SJCRH30 (cell line): ENCODE measurements at regions not wholly inside any gene's neighbourhood (a gene's known extent, or its start where the extent isn't known, plus 50 kb on each side); places are given as distances from the start of the nearest gene placed in this dataset.
A peak's percentile ranks its signal among the peaks of the same experiment; 100 is the strongest.

ENCODE experiments used
- DNase-seq, 2 experiments: peaks; one replicate each; pipeline ENCODE4 v3.0.0-alpha.2; 2015 to 2020
- H3K27ac ChIP-seq: fragments of 250-450 bp; sonication (Bioruptor Pico); 2 replicates; pipeline ENCODE4 v1.5.1; 2020; ENCODE audit warnings: mild to moderate bottlenecking, moderate library complexity
- H3K27me3 ChIP-seq: fragments of 250-450 bp; sonication (Bioruptor Pico); 2 replicates; pipeline ENCODE4 v1.5.1; 2020; ENCODE audit warnings: mild to moderate bottlenecking, moderate library complexity
- H3K36me3 ChIP-seq: fragments of 250-450 bp; sonication (Bioruptor Pico); 2 replicates; pipeline ENCODE4 v1.5.1; 2020; ENCODE audit warnings: mild to moderate bottlenecking, moderate library complexity
- H3K4me1 ChIP-seq: fragments of 250-450 bp; sonication (Bioruptor Pico); 2 replicates; pipeline ENCODE4 v1.5.1; 2020; ENCODE audit warnings: mild to moderate bottlenecking, moderate library complexity
- H3K4me3 ChIP-seq: fragments of 250-450 bp; sonication (Bioruptor Pico); 2 replicates; pipeline ENCODE4 v1.5.1; 2020; ENCODE audit warnings: mild to moderate bottlenecking, moderate library complexity
- H3K9me3 ChIP-seq: fragments of 250-450 bp; sonication (Bioruptor Pico); replicated peaks from 2 replicates; pipeline ENCODE4 v1.5.1; 2020; ENCODE audit warnings: mild to moderate bottlenecking, moderate library complexity

DNA sequence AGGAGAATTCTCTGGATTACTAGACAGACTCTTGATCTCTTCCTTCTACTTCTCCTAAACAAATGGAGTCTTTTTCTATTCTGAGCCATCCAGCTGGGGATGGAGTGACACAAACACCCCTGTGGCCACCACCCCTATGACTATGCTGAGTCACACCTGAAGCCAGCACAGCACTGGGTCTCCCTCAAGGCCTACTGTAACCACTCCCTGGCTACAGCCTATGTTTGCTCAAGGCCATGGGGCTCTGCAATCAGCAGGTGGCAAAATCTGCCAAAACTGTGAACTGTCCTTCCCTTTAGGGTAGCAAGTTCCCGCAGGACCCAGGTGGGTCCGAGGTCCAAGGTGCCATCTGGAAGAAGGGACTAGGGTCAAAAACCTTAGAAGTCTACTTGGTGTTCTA, 132.3 kb downstream of the TINAG start:
- no peak for DNase-seq
- no peak overlapping the region for H3K4me3 ChIP-seq

DNA sequence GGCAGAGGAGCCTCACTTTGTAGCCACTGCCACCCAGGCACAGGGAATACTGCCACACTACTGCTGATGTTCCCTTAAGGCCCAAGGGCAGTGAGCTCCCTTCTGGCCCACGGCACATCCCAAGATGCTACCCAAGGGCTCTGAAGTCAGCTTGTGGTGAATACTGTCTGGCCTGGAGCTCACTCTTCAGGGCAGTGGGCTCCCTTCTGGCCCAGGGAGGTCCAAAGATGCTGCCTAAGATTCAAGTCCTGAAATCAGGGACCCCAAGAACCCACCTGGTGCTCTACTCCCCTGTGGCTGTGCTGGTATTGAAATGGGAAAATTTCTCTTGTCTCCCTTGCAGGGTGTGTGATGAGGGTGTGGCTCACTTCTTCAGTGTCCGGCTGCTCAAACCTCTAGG, 132.8 kb downstream of the TINAG start:
- no peak for DNase-seq
- Histone ChIP-seq H3K27ac (no peak overlapping the region), H3K9me3 (no peaks in the 10 kb centered on the region), H3K4me3 (no peak overlapping the region), H3K27me3 (no peaks in the 10 kb centered on the region), H3K4me1 (no peaks in the 10 kb centered on the region), H3K36me3 (no peaks in the 10 kb centered on the region)

More for the DNA sequence above, 132.3 kb downstream of the TINAG start:
- Histone ChIP-seq H3K27ac (no peak overlapping the region), H3K4me1 (no peaks in the 10 kb centered on the region), H3K36me3 (no peaks in the 10 kb centered on the region), H3K27me3 (no peaks in the 10 kb centered on the region), H3K9me3 (no peaks in the 10 kb centered on the region)

DNA sequence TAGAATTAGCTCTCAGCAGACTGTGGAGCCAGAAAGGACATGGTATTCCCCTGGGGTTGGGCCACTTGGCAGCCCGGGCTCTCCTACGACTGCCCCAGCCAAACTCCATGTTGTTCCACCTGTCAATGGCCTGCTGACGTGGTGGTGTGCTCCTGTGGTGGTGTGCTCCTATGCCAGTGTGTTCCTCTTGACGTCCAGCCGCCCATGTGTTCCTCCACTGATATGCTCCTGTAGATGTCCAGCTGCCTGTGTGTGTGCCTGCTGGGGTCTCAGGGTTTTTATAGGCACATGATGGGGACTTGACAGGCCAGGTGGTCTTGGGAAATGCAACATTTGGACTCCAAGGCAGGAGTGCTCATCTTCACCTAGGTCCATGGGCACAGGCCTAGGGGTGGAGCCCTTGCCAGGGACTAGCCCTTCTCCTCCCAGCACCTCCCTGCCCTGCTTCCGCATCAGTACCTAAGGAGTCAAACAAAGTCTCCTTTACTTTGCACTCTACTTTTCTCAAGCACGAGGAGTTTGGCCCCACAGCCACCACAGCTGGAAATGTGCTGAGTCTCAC, 133.5 kb downstream of the TINAG start:
- no peak overlapping the region for H3K27ac ChIP-seq

DNA sequence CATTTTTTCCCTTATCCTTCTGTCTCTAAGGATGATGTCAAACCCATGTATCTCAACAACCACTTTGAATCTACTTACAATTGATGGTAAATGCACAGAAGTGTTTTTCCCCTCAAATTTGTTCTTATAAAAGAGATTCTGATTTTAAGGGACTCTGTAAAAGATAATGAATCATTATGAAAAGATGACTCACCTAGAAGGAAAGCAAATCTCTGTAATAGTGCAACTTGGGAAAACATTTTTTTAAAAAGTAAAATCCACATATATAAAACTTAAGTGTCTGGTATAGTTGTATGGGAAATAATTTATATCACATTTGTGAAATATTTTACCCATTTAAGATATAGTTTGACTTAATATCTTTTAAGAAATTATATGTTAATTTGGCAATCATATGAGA, 137.0 kb downstream of the TINAG start:
- H3K9me3 ChIP-seq: no peaks in the 10 kb centered on the region
- no peak for DNase-seq
- H3K4me3 ChIP-seq: no peak overlapping the region

More for the DNA sequence above, 133.5 kb downstream of the TINAG start:
- Histone ChIP-seq H3K9me3 (no peaks in the 10 kb centered on the region), H3K27me3 (no peaks in the 10 kb centered on the region), H3K4me3 (no peak overlapping the region), H3K36me3 (no peaks in the 10 kb centered on the region), H3K4me1 (no peaks in the 10 kb centered on the region)
- DNase-seq: no peak

DNA sequence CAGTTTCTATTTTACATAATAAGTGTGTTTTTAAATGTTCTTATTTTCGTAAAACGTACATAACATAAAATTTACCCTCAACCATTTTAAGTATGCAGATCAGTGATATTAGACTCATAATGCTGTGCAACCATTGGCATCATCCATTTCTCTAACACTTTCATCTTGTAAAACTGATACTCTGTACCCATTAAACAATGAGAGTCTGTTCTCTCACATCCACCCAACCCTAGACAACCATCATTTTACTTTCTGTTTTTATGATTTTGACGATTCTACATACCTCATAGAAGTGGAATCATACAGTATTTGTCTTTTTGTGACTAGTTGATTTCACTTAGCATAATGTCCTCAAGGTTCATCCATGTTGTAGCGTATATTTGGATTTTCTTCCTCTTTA, 140.4 kb downstream of the TINAG start:
- Histone ChIP-seq H3K27me3 (no peaks in the 10 kb centered on the region), H3K4me3 (no peak overlapping the region), H3K36me3 (no peaks in the 10 kb centered on the region), H3K4me1 (no peaks in the 10 kb centered on the region), H3K9me3 (no peaks in the 10 kb centered on the region), H3K27ac (no peak overlapping the region)
- DNase-seq: no peak

More for the DNA sequence above, 137.0 kb downstream of the TINAG start:
- Histone ChIP-seq H3K27ac (no peak overlapping the region), H3K4me1 (no peaks in the 10 kb centered on the region), H3K36me3 (no peaks in the 10 kb centered on the region), H3K27me3 (no peaks in the 10 kb centered on the region)

DNA sequence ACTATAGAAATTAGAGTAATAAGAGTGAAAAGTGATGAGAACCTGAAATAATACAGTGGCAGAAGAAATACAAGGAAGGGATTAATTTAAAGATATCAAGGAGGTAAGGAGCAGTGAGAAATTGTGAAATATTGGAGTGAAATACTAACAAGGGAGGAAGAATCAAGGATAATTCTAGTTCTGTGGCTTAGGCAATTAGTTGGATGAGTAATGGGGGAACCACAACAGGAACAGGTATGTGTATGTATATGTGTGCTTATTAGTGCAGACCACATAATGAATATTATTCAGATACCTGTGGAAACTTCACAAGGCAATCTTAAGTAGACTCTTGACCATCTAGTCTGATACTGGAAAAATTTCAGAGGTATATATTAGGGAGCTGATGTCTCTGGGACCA, 143.3 kb downstream of the TINAG start:
- H3K9me3 ChIP-seq: no peaks in the 10 kb centered on the region
- no peak overlapping the region for H3K27ac ChIP-seq
- no peak overlapping the region for H3K4me3 ChIP-seq
- DNase-seq: no peak
- H3K4me1 ChIP-seq: no peaks in the 10 kb centered on the region
- no peaks in the 10 kb centered on the region for H3K36me3 ChIP-seq
- no peaks in the 10 kb centered on the region for H3K27me3 ChIP-seq

DNA sequence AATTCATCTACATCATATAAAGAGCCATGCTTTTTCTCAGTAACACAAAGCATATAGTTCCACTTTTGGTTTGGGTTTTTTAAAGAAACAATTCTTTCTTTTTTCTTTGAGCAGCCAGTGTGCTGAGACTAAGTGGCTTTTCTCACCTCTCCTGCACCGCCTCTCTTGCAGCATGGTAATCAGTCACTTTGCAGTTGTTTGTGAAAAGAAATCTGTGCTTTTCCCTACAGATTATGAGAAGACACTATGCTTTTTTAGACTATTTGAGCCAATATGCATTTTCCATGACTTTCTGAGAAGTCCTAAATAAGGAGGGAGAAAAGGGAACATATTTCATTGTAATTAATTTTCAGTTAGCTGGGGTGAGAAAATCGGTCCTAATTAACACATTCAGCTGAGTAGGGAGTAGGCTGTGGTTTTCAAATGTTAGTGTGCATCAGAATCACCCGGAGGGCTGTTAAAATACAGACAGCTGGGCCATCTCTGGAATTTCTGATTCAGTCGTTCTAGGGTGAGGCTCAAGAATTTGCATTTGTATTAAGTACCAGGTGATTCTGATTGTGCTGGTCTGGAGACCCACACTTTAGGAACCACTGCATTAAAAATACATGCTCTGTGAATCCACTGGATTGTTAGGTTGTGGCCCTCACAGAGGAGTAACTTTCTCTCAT, 155.2 kb downstream of the TINAG start:
- Histone ChIP-seq H3K27me3 (no peaks in the 10 kb centered on the region), H3K36me3 (no peaks in the 10 kb centered on the region), H3K4me1 (no peaks in the 10 kb centered on the region), H3K27ac (no peak overlapping the region), H3K4me3 (no peak overlapping the region), H3K9me3 (no peaks in the 10 kb centered on the region)
- no peak for DNase-seq

DNA sequence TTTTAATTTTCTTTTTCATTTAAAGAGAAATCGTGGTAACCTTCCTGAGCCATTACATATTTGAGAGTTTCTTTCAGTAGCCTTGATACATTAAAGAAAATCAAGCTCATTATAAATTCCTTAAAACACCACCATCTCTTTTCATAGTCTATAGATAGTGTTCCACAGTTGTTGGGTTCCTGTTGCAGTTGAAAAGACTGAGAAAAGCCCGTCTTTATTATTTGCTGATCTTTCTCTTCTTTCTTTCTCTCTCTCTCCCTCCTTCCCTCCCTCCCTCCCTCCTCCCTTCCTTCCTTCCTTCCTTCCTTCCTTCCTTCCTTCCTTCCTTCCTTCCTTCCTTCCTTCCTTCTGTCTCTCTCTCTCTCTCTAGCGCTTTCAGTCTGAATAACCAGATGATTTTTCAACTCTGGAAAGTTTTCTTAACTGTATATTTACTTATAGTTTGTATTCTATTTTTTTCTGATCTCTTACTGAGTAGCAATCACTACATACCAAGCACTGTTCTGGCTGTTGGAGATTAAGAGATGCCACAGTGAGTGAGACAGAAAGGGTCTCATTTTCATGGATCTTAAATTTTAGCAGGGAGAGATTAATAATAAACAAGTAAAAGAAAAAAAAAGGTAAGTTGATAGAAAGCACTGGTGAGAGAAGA, 157.5 kb downstream of the TINAG start:
- Histone ChIP-seq H3K36me3 (no peaks in the 10 kb centered on the region), H3K27me3 (no peaks in the 10 kb centered on the region), H3K9me3 (no peaks in the 10 kb centered on the region), H3K4me3 (no peak overlapping the region), H3K4me1 (no peaks in the 10 kb centered on the region), H3K27ac (no peak overlapping the region)
- no peak for DNase-seq

DNA sequence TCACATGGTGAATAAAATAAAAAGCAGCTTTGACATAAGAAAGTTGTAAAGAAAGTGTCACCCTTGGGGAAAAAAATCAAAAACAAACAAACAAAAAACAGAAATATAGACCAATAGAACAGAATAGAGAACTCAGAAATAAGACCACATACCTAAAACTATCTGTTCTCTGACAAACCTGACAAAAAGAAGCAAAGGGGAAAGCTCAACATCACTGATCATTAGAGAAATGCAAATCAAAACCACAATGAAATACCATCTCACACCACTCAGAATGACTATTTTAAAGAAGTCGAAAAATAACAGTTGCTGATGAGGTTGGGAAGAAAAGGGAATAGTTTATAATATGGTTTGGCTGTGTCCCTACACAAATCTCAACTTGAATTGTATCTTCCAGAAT, 159.1 kb downstream of the TINAG start:
- no peak overlapping the region for H3K4me3 ChIP-seq
- no peaks in the 10 kb centered on the region for H3K9me3 ChIP-seq
- H3K27ac ChIP-seq: no peak overlapping the region
- no peak for DNase-seq
- H3K36me3 ChIP-seq: no peaks in the 10 kb centered on the region
- no peaks in the 10 kb centered on the region for H3K4me1 ChIP-seq
- no peaks in the 10 kb centered on the region for H3K27me3 ChIP-seq

DNA sequence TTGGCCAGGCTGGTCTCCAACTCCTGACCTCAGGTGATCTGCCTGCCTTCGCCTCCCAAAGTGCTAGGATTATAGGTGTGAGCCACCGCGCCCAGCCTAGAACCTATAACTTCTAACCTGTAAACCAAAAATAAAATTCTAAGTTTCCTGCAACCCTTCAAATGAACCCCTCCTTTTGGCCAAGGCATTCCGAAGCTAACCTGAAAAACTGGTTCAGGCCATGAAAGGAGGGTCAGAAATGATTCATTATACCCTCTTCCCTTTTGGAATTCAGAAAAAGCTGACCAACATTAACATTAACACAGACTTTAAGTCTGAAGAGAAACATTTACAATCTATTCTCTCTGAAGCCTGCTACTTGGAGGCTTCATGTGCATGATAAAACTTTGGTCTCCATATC, 165.1 kb downstream of the TINAG start:
- Histone ChIP-seq H3K27me3 (no peaks in the 10 kb centered on the region), H3K27ac (no peak overlapping the region), H3K4me3 (no peak overlapping the region), H3K9me3 (no peaks in the 10 kb centered on the region), H3K36me3 (no peaks in the 10 kb centered on the region), H3K4me1 (no peaks in the 10 kb centered on the region)
- DNase-seq: no peak

DNA sequence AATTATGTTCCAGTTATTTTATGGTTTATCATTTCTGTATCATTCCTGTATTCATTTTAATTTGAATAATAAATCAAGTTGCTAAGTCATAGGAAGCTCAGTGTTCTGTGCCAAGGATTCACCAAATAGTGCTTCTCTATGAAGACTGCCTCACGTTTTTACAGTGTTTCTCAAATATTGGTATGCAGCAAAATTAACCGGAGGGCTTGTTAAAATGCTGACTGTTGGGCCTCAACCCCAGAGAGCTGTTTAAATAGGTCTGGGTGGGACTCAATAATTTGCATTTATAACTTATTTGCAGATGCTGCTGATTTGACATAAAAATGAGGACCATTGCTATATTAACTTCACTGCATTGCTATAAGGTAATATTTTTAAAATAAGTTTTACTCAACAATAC, 166.7 kb downstream of the TINAG start:
- DNase-seq: no peak
- Histone ChIP-seq H3K36me3 (no peaks in the 10 kb centered on the region), H3K27ac (no peak overlapping the region), H3K4me1 (no peaks in the 10 kb centered on the region), H3K4me3 (no peak overlapping the region), H3K27me3 (no peaks in the 10 kb centered on the region), H3K9me3 (no peaks in the 10 kb centered on the region)

DNA sequence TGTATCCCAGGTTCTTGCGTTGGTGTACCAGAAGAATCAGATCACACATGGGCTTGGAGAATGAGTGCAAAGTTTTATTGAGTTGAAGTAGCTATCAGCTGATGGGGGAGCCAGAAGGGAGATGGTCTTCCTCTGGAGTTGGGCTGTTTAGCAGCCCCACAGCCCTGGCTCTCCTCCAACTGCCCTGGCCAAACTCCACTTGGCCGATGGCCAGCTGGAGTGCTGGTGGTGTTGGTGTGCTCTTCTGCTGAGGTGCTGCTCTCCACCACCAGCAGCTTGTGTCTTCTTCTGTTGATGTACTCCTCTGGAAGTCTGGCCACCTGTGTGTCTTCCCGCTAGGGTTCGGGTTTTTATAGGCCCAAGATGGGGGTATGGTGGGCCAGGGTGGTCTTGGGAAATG, 172.8 kb downstream of the TINAG start:
- H3K36me3 ChIP-seq: no peaks in the 10 kb centered on the region
- no peaks in the 10 kb centered on the region for H3K4me1 ChIP-seq
- H3K27me3 ChIP-seq: no peaks in the 10 kb centered on the region
- H3K4me3 ChIP-seq: no peak overlapping the region
- no peaks in the 10 kb centered on the region for H3K9me3 ChIP-seq
- DNase-seq: peak; percentile 9 to 24
- no peak overlapping the region for H3K27ac ChIP-seq

DNA sequence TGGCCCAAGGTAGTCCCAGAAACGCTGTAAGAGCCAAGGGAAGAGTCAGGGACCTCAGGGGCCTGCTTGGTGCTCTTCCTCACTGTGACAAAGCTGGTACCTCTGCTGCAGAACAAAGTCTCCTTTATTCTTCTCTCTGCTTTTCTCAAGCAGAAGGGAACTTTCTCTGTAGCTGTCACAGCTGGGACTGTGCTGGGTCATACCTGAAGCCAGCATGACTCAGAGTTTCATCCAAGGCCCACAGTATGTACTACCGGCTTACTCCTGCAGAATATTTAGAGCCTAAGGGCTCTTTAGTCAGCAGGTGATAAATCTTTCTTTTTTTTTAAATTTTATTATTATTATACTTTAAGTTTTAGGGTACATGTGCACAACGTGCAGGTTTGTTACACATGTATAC, 183.2 kb downstream of the TINAG start:
- H3K27me3 ChIP-seq: no peaks in the 10 kb centered on the region
- H3K4me1 ChIP-seq: no peaks in the 10 kb centered on the region
- no peaks in the 10 kb centered on the region for H3K36me3 ChIP-seq
- H3K4me3 ChIP-seq: no peak overlapping the region
- H3K27ac ChIP-seq: no peak overlapping the region
- no peaks in the 10 kb centered on the region for H3K9me3 ChIP-seq
- no peak for DNase-seq

DNA sequence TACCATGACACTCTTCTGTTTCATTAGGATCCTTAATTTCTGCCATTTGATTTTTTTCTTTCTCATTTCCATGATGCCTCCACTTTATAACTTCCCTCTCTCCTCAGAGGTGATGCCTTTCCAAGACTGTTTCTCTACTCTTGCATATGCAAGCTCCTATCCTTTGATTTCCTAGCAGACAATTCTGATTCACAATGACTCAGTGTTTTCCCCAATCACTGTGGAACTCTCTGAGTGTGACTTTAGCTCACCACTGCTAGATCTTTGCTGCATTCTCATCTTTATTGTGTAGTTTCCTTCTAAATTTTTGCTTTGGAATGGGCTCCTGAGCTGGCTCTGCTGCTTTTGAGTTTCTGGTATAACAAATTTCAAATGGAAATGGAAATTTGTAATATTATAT, 184.9 kb downstream of the TINAG start:
- Histone ChIP-seq H3K4me3 (no peak overlapping the region), H3K27ac (no peak overlapping the region), H3K36me3 (no peaks in the 10 kb centered on the region), H3K4me1 (no peaks in the 10 kb centered on the region), H3K9me3 (no peaks in the 10 kb centered on the region), H3K27me3 (no peaks in the 10 kb centered on the region)
- DNase-seq: no peak

DNA sequence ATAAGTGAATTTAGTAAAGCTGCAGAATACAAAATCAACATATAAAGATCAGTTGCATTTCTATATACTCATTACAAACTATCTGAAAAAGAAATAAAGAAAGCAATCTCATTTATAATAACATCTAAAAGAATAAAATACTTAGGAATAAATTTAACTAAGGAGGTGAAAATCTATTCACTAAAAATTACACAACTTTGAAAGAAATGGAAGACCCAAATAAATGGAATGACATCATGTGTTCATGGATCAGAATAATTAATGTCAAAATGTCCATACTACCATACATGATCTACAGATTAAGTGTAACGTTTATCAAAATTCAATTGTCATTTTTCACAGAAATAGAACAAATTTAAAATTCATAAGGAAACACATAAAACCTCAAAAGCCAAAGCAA, 194.9 kb downstream of the TINAG start:
- Histone ChIP-seq H3K36me3 (no peaks in the 10 kb centered on the region), H3K4me3 (no peak overlapping the region), H3K27me3 (no peaks in the 10 kb centered on the region), H3K4me1 (no peaks in the 10 kb centered on the region), H3K9me3 (no peaks in the 10 kb centered on the region), H3K27ac (no peak overlapping the region)
- DNase-seq: no peak

DNA sequence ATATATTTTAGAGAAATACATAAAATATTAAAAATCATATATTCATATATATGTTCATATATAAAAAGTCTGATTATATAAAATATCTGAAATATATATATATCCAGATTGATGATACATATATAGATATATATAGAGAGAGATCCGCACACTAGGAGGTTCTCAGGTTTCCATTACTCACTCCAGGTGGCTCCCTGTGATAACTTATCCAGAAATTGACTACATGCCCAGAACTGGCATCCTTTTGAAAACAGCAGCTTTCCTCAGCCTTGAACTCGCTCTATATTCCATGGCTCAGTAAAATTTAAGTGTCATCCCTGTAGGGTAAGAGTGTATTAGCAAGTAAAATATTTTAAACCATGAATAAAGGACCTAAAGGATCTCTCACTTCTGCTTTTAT, 206.8 kb downstream of the TINAG start:
- H3K4me1 ChIP-seq: no peaks in the 10 kb centered on the region
- no peaks in the 10 kb centered on the region for H3K36me3 ChIP-seq
- H3K27ac ChIP-seq: no peak overlapping the region
- no peak overlapping the region for H3K4me3 ChIP-seq
- peak in 1 of 2 experiments; percentile 3 for DNase-seq
- H3K9me3 ChIP-seq: no peaks in the 10 kb centered on the region
- H3K27me3 ChIP-seq: no peaks in the 10 kb centered on the region
